Hematopoietic multipotent progenitor cell treated with erythropoietin and hydrocortisone succinate and interleukin-3 and kit ligand, for 4 days (in vitro differentiated cells): ENCODE measurements at regions not wholly inside any gene's neighbourhood (a gene's known extent, or its start where the extent isn't known, plus 50 kb on each side); places are given as distances from the start of the nearest gene placed in this dataset.

ENCODE experiments used
- DNase-seq: peaks from one replicate; pipeline ENCODE4 v3.0.0-alpha.2; 2015

- DNase-seq, result no peak
These were observed 522.6 kb downstream of the TDRD15 start for GRCh38 chr2:21646345-21646744.

- DNase-seq, result no peak
These were observed 526.8 kb downstream of the TDRD15 start for GRCh38 chr2:21650569-21650968.

- no peak for DNase-seq
These were observed 531.4 kb downstream of the TDRD15 start for GRCh38 chr2:21655136-21655535.

GRCh38 chr2:21656330-21657075 is 532.7 kb downstream of the TDRD15 start:
- no peak for DNase-seq

GRCh38 chr2:21657445-21657844 is 533.7 kb downstream of the TDRD15 start:
- no peak for DNase-seq

- no peak for DNase-seq
These were observed 534.5 kb downstream of the TDRD15 start for GRCh38 chr2:21658269-21658668.

- DNase-seq, result no peak
These were observed 535.2 kb downstream of the TDRD15 start for GRCh38 chr2:21658907-21659477.

GRCh38 chr2:21664083-21664482 is 540.3 kb downstream of the TDRD15 start:
- DNase-seq, result no peak

- DNase-seq, result no peak
These were observed 543.9 kb downstream of the TDRD15 start for GRCh38 chr2:21667638-21668037.

GRCh38 chr2:21668078-21668710 is 544.4 kb downstream of the TDRD15 start:
- DNase-seq, result no peak

- no peak for DNase-seq
These were observed 552.3 kb downstream of the TDRD15 start for GRCh38 chr2:21676041-21676440.

- DNase-seq, result no peak
These were observed 552.9 kb downstream of the TDRD15 start for GRCh38 chr2:21676676-21677075.

GRCh38 chr2:21683838-21684237 is 560.1 kb downstream of the TDRD15 start:
- no peak for DNase-seq

- no peak for DNase-seq
These were observed 563.8 kb downstream of the TDRD15 start for GRCh38 chr2:21687589-21687988.

GRCh38 chr2:21690005-21690404 is 566.2 kb downstream of the TDRD15 start:
- DNase-seq, result no peak

GRCh38 chr2:21693081-21693480 is 569.3 kb downstream of the TDRD15 start:
- DNase-seq, result no peak

GRCh38 chr2:21694079-21694878 is 570.5 kb downstream of the TDRD15 start:
- DNase-seq, result no peak

- no peak for DNase-seq
These were observed 573.1 kb downstream of the TDRD15 start for GRCh38 chr2:21696900-21697299.

GRCh38 chr2:21700644-21701043 is 576.9 kb downstream of the TDRD15 start:
- no peak for DNase-seq

GRCh38 chr2:21710031-21710430 is 586.3 kb downstream of the TDRD15 start:
- DNase-seq, result no peak

- no peak for DNase-seq
These were observed 586.7 kb downstream of the TDRD15 start for GRCh38 chr2:21710496-21710895.

- DNase-seq, result no peak
These were observed 592.1 kb downstream of the TDRD15 start for GRCh38 chr2:21715887-21716286.

- DNase-seq, result no peak
These were observed 603.3 kb downstream of the TDRD15 start for GRCh38 chr2:21727101-21727500.

- no peak for DNase-seq
These were observed 604.4 kb downstream of the TDRD15 start for GRCh38 chr2:21728133-21728532.
